ENCODE measurements at regions not wholly inside any gene's neighbourhood (a gene's known extent, or its start where the extent isn't known, plus 50 kb on each side); places are given as distances from the start of the nearest gene placed in this dataset.

- no peak overlapping the region for H3K4me3 ChIP-seq (ENCODE audit: low read depth, low read length)
- in situ Hi-C loops (cut with HindIII; ENCODE audit: low sequenced_read_pairs), result no loop called here
- DNase-seq (ENCODE audit: low read depth), result no peak
- TF ChIP-seq, protein P1, sequence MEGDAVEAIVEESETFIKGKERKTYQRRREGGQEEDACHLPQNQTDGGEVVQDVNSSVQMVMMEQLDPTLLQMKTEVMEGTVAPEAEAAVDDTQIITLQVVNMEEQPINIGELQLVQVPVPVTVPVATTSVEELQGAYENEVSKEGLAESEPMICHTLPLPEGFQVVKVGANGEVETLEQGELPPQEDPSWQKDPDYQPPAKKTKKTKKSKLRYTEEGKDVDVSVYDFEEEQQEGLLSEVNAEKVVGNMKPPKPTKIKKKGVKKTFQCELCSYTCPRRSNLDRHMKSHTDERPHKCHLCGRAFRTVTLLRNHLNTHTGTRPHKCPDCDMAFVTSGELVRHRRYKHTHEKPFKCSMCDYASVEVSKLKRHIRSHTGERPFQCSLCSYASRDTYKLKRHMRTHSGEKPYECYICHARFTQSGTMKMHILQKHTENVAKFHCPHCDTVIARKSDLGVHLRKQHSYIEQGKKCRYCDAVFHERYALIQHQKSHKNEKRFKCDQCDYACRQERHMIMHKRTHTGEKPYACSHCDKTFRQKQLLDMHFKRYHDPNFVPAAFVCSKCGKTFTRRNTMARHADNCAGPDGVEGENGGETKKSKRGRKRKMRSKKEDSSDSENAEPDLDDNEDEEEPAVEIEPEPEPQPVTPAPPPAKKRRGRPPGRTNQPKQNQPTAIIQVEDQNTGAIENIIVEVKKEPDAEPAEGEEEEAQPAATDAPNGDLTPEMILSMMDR (IDR thresholded peaks at IDR 0.05; ENCODE audit: low read depth, low read length, missing control alignments), result no peak
Measured at GRCh38 chr12:66047411-66048021, 83.0 kb downstream of the LLPH start.

GRCh38 chr12:66045506-66045905 lies 85.0 kb downstream of the LLPH start:
- DNase-seq (ENCODE audit: low read depth), result no peak
- in situ Hi-C loops (cut with HindIII; ENCODE audit: low sequenced_read_pairs), result no loop called here
- H3K4me3 ChIP-seq (ENCODE audit: low read depth, low read length), result no peak overlapping the region
- TF ChIP-seq, protein P1 (IDR thresholded peaks at IDR 0.05; ENCODE audit: low read depth, low read length, missing control alignments), result no peak

- H3K4me3 ChIP-seq (ENCODE audit: low read depth, low read length), result no peak overlapping the region
- TF ChIP-seq, protein P1 (IDR thresholded peaks at IDR 0.05; ENCODE audit: low read depth, low read length, missing control alignments), result no peak
- DNase-seq (ENCODE audit: low read depth), result no peak
- in situ Hi-C loops (cut with HindIII; ENCODE audit: low sequenced_read_pairs), result loop anchor here (5.0 kb wide), 1 partner anchor 37 kb away; no protein-coding TSS in a partner anchor
Measured at GRCh38 chr12:66044731-66045130, 85.8 kb downstream of the LLPH start.

GRCh38 chr12:66043035-66043434 lies 87.5 kb downstream of the LLPH start:
- TF ChIP-seq, protein P1 (IDR thresholded peaks at IDR 0.05; ENCODE audit: low read depth, low read length, missing control alignments), result no peak
- in situ Hi-C loops (cut with HindIII; ENCODE audit: low sequenced_read_pairs), result loop anchor here (5.0 kb wide), 1 partner anchor 36 kb away; no protein-coding TSS in a partner anchor

DNA sequence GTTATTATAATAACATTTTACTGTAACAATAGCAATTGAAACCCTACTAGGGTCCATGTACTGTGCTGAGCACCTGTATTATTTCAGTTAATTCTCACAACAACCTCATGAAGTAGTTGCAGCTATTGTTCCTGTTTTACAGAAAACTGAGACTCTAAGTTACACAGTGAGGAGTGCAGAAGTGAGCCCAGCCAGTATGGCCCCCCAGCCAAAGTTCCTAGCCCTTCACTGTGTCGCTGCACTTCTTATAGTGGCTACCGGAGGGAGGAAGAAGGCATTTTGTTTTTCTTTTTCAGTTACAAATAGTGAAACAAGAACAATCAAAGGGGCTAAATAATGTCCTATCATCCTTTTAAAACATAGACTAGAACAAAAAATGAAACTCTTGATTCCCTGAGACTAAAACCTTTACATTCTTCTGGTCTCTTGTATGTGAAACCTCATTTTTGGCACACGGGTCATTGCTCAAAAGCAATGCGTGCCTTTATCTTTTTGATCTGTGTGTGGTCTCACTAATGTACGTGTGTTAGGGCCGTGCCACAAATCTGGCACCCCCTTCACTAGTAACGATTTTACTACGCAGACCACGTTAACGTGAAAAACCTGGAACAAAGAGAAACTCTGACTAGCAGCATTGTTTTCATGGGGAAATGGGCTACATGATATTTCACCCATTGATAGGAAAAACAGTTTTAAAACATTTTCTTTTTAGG lies 88.7 kb downstream of the LLPH start:
- no peak overlapping the region for H3K4me3 ChIP-seq (ENCODE audit: low read depth, low read length)

More at GRCh38 chr12:66043035-66043434, 87.5 kb downstream of the LLPH start:
- no peak for DNase-seq (ENCODE audit: low read depth)
- H3K4me3 ChIP-seq (ENCODE audit: low read depth, low read length), result no peak overlapping the region

GRCh38 chr12:66036317-66036716 lies 94.2 kb downstream of the LLPH start:
- DNase-seq (ENCODE audit: low read depth), result peak; percentile 84
- TF ChIP-seq, protein P1 (IDR thresholded peaks at IDR 0.05; ENCODE audit: low read depth, low read length, missing control alignments), result peak; percentile 8
- in situ Hi-C loops (cut with HindIII; ENCODE audit: low sequenced_read_pairs), result no loop called here
- no peak overlapping the region for H3K4me3 ChIP-seq (ENCODE audit: low read depth, low read length)

More for the DNA sequence above, 88.7 kb downstream of the LLPH start:
- TF ChIP-seq, protein P1 (IDR thresholded peaks at IDR 0.05; ENCODE audit: low read depth, low read length, missing control alignments), result no peak
- DNase-seq (ENCODE audit: low read depth), result no peak
- in situ Hi-C loops (cut with HindIII; ENCODE audit: low sequenced_read_pairs), result loop anchor here (5.0 kb wide), 1 partner anchor 35 kb away; no protein-coding TSS in a partner anchor

Measured in astrocyte of the cerebellum (primary cell).